HG03342 (cell line): ENCODE measurements at regions not wholly inside any gene's neighbourhood (a gene's known extent, or its start where the extent isn't known, plus 50 kb on each side); places are given as distances from the start of the nearest gene placed in this dataset.
"Not testable (repeated sequence)": the region's sequence is repeated elsewhere in the genome, so short reads cannot be mapped to it uniquely, and the experiment has no call there.

Experiments
- ATAC-seq: cut with Tn5 transposase; IDR thresholded peaks from one replicate; pipeline ENCODE4 v1.9.1; 2021; ENCODE audit warnings: mild to moderate bottlenecking, moderate library complexity; ENCODE audit not compliant: unreplicated experiment

- no peak for ATAC-seq
These were observed 536.8 kb upstream of the DPP6 start for GRCh38 chr7:153515359-153515758.

DNA sequence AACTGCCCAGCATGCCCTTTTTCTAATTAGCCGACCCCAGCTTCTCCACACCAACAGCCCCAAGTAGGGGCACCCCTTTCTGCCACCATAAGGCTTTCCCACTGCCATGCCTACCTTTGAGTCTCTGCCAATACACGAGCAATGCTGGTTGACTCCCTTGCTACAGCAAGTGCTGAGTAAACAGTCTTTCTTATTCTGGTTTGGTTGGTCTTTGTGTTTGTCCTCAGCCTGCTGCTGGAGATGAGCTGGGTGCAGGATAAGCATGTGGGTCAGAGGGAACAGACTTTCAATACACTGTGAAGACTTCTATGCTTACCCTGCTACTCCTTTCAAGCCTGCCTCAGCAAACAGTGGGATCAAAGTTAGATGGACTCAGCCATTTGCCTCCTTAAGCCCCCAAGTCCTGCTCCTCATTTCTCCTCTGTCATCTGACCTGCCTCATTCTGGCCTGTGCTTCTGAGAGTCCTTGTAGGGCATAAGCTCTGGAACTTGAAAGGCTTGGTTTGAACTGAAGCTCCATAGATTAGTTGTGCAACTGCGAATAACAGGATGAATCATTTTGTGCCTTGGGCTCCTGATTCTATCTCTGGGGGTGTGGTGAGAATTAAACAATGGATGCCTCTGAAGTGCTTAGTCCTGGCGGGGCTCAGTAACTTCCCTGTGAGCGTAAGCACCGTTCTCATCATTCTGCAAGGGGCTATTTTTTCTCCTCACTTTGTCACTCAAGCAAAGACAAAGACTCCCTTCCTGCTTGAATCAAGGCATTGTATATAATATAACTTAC lies 533.8 kb upstream of the DPP6 start:
- ATAC-seq = no peak

DNA sequence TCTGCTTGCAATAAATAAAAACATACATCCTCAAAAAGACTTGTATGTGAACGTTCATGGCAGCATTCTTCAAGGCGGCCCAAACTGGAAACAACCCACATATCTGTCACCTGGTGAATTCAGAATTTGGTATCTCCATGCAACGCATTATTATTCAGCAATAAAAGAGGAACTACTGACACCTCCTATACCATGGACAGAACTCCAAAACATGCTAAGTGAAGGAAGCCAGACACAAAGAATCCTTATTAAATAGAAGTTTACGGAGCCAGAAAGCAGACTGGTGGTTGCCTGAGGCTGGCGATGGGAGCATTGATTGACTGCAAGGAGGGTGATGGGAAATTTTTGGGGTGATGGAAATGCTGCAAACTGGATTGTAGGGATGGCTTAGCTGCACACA lies 530.8 kb upstream of the DPP6 start:
- ATAC-seq = no peak

DNA sequence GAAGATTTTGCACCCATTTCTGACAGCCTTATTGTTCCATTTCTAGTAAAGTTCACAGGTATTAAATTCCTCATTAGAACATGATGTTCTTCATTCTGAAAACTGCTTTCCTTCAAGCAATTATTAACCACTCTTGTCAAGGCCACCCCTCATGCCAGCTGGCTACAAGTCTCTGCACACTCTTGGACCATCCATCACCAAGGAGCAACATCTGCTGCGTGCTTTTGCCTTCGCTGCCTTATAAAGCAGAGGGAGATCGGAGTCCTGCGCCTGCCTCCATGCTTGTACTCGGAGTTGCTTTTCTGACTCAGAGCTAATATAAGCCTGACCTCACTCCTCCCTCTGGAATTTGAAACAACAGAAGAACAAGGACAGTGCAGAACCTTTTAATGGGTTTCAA lies 529.9 kb upstream of the DPP6 start:
- no peak for ATAC-seq

- no peak for ATAC-seq
These were observed 528.7 kb upstream of the DPP6 start for GRCh38 chr7:153523320-153524015.

DNA sequence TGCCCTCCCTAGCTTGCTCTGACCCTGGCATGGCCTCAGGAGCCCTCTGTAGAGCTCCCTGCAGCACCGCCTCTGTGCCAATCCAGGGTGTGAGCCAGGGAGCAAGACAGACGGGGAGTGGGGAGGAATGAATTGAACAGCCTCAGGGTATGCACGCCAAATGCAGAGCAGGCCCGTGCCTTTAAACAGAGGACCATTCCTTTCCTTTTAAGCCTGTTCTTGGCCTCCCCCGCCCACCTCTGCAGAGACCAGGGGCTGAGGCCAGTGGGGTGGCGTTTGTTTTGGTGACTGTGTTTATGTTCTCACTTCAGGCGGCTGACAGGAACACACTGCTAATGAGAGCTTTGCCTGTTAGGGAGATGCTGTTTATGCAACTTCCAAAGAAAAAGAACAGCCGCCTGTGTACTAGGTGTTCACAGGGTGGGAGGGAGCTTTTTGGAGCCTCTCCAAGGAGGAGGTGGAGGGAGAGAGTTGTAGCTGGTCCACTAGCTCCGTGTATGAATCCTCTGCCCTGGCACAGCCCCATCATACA lies 528.1 kb upstream of the DPP6 start:
- no peak for ATAC-seq

DNA sequence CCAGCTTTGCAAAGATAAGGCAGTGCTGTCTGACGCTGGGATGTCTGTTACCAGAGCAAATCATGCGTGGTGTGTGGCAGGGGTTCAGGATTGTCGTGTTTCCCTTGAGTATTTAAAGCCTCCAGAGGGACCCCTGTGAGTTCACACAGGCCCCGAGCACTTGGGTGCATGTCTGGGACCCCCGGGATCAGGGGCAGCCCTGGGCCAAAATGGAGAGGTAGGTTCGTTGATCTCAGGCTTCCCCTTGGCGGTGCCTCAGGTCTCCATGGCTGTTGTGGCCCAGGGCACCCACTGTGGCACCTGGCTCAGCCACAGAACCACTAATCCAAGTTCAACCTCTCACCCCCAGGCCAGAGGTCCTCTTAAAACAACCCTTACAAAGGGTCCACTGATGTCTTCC lies 523.1 kb upstream of the DPP6 start:
- no peak for ATAC-seq

GRCh38 chr7:153529651-153530165 lies 522.5 kb upstream of the DPP6 start:
- no peak for ATAC-seq

DNA sequence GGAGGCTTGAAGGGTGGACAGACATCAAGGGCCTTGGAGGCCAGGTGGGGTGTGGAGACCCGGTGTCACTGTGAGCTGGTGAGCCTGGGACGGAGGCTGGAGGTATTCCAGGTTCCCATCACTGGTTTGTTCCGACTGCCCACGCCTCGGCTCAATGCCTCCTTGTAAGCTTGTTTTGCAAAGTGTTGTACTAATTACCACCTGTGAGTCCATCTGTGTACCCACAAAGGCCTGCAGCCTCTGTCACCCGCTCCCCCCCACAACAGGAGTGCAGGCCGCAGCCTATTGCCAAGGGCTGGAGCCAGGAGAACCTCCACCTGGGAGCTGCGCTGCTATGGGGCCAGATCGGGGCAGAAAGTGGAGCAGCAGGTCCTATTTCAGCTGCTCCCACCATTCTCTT lies 521.8 kb upstream of the DPP6 start:
- ATAC-seq = no peak

GRCh38 chr7:153532326-153532725 lies 519.9 kb upstream of the DPP6 start:
- no peak for ATAC-seq

DNA sequence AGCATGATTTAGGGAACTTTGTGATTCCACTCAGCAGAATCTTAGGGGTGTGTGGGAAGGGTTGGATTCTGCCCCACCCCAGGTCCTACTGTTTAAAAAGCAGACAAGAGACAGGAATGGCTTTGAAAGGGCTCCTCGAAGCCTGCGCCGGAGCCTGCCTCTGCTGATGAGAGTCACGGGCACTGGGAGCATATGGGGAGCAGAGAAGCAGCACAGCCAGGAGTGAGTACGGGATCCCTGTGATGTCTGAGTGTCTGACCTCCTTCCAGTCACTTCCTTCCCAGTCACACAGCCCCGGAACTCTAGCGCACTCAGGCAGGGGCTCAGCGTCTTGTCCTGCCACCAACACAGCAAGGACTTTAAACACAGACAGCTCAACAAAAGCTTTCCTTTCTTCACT lies 514.9 kb upstream of the DPP6 start:
- no peak for ATAC-seq

- no peak for ATAC-seq
These were observed 510.3 kb upstream of the DPP6 start for GRCh38 chr7:153541903-153542302.

- ATAC-seq = no peak
These were observed 509.0 kb upstream of the DPP6 start for GRCh38 chr7:153543232-153543631.

DNA sequence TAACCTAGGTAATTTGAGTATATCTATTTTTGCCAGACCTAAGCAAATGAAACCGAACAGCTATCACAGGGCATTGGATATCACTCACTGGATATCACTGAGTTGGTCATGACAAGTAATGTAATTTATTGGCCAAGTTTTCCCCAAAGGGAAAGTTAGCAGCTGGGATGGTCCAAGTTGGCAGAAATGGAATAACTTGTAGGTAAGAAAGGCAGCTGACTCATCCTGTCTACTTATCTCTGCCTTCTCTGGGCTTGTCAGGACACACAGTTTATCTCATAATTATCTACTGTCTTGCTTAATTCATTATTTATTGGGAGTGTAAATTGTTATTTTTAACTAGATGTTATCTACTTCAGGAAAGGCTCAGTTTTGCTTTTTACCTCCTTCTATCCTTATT lies 502.0 kb upstream of the DPP6 start:
- ATAC-seq = no peak

DNA sequence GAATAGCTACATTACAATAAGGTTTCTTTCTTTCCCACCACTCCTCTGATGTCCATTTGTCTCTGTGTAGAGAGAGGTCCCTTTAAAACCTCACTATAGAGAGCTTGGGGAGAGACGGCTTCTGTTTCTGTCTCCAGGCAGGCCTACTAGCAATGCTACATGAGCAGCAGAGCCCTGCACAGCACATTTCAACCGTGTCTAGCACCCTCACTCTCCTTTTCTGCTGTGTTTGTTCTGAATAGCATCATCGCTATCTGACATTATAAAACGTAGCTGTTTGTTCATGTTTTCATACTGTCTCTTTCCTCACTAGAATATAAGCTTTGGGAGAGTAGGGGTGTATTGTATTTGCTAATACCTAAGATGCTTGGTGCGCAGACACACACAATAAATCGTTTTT lies 487.8 kb upstream of the DPP6 start:
- no peak for ATAC-seq

DNA sequence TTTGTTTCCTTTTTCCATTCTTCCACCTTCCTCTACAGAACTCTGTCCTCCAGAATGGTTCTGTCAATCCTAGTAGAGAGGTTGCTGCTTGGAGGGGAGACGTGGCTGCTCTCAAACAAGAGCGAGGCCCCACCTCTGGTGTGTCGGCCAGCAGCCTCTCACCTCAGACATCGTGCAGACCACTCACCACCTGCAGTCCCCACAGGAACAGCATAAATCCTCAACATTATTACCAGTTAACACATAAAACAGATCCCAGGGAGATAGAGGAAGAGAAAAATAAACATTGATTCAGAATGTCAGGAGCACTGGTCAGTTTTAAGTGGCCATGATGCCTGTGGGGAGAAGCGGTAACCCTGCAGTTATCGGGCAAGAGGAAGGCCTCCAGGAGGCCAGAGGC lies 485.9 kb upstream of the DPP6 start:
- ATAC-seq = no peak

DNA sequence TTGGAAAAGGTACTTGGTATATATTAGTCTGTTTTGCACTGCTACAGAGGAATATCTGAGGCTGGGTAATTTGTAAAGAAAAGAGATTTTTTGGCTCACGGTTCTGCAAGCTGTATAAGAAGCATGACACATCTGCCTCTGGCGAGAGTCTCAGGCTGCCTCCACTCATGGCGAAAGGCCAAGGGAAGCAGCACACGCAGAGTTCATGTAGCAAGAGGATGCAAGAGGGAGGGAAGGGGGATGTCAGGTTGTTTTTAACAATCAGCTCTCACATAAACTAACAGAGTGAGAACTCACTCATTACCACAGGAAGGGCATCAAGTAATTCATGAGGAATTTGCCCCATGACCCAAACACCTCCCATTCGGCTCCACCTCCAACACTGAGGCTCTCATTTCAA lies 484.8 kb upstream of the DPP6 start:
- ATAC-seq = no peak

DNA sequence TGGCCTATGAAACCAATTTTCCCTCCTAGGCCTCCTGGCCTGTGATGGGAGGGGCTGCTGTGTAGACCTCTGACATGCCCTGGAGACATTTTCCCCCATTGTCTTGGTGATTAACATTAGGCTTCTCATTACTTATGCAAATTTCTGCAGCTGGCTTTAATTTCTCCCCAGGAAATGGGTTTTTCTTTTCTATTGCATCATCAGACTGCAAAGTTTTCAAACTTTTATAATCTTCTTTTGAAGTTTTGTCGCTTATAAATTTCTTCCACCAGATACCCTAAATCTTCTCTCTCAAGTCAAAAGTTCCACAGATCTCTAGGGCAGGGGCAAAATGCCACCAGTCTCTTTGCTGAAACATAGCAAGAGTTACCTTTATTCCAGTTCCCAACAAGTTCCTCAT lies 482.7 kb upstream of the DPP6 start:
- ATAC-seq = not testable (repeated sequence)

- no peak for ATAC-seq
These were observed 476.1 kb upstream of the DPP6 start for GRCh38 chr7:153576096-153576495.

DNA sequence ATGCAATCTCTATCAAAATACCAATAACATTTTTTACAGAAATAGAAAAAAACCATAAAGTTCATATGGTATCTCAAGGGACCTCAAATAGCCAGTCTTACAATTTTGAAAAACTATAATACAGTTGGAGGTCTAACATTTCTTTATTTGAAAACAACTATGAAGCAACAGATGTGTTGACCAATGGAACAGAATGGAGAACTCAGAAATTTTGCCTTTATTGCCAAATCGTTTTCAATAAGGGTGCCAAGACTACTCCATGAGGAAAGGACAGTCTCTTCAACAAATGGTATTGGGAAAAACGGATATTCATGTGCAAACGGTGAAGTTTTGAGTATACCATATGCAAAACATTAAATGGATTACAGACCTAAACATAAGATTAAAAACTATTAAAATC lies 470.8 kb upstream of the DPP6 start:
- ATAC-seq = no peak

DNA sequence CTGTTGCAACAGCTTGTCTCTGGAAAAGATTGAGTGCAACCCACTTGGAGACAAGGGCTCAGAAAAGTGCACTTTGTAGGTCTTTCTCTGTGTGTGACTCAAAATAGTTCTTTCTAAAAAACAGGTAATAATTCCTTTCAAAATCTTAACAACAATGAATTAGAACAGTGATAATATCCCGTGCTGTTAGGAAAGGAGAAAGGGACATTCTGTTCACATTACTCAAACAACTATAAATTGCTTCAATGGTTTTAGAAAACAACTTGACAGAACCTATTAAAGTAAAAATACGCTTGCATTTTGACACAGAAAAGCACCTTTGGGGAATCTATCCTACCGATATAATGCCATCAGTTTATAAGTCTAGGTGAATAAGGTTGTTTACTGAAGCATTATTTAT lies 468.1 kb upstream of the DPP6 start:
- ATAC-seq = no peak

DNA sequence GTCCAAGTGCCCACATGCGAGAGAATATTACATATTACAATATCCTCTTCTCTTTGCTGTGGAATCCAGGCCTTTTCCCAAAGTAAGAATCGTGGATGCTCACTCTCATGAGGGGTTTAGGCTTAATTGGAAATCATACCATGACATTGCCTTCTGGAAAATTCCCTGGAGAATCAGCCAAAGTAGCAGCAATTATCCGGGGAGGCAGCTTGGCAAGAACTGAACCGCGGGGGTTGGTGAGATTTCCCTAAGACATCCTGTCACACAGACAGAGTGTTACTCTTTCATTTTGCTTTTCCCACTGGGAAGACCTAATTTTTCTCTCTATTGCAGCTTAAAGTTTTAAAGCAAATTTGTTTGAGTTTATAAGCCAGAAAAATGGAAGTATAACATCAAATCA lies 463.6 kb upstream of the DPP6 start:
- ATAC-seq = no peak
